ENCODE measurements at regions not wholly inside any gene's neighbourhood (a gene's known extent, or its start where the extent isn't known, plus 50 kb on each side); places are given as distances from the start of the nearest gene placed in this dataset.

DNA sequence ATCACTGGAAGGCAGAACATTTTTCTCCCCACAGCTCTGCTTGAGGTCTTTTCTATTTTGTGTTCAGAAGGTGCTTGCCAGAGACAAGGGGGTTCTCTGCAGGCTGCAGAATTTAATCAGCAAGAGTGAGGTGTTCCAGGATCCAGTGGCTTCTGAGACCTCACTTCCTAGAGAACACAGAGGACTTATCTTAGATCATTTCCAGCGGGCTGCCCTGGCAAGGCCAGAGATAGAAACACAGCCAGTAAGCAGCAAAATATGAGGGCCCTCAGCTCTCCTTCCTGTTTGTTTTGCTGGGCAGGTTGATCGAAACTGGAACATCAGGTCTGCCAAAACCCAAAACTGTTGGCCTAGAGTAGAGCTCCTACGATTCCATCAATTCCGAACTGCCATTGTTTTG is 187.3 kb downstream of the DIRAS2 start:
- WGBS, 2 experiments (ENCODE audit: insufficient coverage in 1 of 2, insufficient read length in 1 of 2) = 83 to 100% methylated on average over 1 to 4 of the region's 4 CpGs
- Mint-ChIP-seq H3K36me3 (ENCODE audit: low read depth) (no peaks in the 10 kb centered on the region), H3K9me3 (peaks cover 3% of the 10 kb centered on the region), H3K4me1 (peaks cover 18% of the 10 kb centered on the region), H3K27ac (no peak overlapping the region), H3K4me3 (no peak overlapping the region), H3K27me3 (ENCODE audit: insufficient read depth) (no peaks in the 10 kb centered on the region)
- no peak for DNase-seq
- no peaks in the 10 kb centered on the region for H3K36me3 ChIP-seq (ENCODE audit: control insufficient read depth, insufficient read depth, low read length)
- no peak overlapping the region for H3K9ac ChIP-seq (ENCODE audit: extremely low read depth, low read length, poor library complexity, severe bottlenecking)
- TF ChIP-seq, protein P1, sequence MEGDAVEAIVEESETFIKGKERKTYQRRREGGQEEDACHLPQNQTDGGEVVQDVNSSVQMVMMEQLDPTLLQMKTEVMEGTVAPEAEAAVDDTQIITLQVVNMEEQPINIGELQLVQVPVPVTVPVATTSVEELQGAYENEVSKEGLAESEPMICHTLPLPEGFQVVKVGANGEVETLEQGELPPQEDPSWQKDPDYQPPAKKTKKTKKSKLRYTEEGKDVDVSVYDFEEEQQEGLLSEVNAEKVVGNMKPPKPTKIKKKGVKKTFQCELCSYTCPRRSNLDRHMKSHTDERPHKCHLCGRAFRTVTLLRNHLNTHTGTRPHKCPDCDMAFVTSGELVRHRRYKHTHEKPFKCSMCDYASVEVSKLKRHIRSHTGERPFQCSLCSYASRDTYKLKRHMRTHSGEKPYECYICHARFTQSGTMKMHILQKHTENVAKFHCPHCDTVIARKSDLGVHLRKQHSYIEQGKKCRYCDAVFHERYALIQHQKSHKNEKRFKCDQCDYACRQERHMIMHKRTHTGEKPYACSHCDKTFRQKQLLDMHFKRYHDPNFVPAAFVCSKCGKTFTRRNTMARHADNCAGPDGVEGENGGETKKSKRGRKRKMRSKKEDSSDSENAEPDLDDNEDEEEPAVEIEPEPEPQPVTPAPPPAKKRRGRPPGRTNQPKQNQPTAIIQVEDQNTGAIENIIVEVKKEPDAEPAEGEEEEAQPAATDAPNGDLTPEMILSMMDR (conservative IDR thresholded peaks at IDR 0.05) = no peak
- no peak overlapping the region for H3K4me3 ChIP-seq (ENCODE audit: low read length)
- H3K27me3 ChIP-seq (ENCODE audit: control insufficient read depth, insufficient read depth, low read length, poor library complexity, severe bottlenecking) = no peaks in the 10 kb centered on the region
- peaks cover 3% of the 10 kb centered on the region for H3K4me1 ChIP-seq (ENCODE audit: control insufficient read depth, insufficient read depth, low read length)
- no peaks in the 10 kb centered on the region for H3K9me3 ChIP-seq (ENCODE audit: control insufficient read depth, low read length)
- H3K27ac ChIP-seq (ENCODE audit: low read depth, low read length) = no peak overlapping the region

DNA sequence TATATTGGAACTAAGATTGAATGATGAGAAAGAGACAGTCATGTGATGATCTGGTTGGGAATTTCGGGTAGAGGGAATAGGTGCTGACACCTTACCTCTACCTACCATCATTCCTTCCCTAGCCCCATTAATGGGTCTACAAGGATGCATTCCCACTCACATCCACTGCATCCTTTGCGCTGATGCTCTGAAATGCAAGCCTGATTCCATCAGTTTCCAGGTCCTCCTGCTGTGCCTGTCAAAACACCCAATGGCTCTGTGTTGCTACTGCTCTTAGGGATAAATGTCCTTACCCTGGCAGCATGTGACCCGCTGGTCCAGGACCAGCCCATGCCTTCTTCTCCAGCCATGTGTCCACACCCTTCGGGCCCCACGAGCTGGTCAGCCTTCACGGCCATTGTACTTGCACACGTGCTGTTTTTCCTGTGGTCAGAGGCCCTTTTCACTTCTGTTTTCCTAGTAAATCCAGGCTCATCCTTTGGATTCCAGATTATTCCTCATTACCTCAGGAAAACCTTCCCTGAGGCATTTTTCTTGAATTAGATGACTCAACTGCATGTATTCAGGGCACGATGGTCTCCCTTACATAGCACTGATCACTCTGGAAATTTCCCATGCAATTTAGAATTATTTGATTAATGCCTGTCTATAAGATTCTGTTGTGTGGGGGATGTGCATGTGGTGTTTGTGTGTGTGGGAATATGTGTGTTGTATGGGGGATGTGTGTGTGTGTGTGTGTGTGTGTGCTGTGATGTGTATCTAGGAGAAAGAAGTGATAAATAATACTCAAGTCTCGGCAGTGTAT is 185.0 kb downstream of the DIRAS2 start:
- Mint-ChIP-seq H3K36me3 (ENCODE audit: low read depth) (no peaks in the 10 kb centered on the region), H3K4me3 (no peak overlapping the region), H3K27ac (no peak overlapping the region), H3K27me3 (ENCODE audit: insufficient read depth) (no peaks in the 10 kb centered on the region), H3K9me3 (peaks cover 5% of the 10 kb centered on the region), H3K4me1 (peaks cover 13% of the 10 kb centered on the region)
- H3K36me3 ChIP-seq (ENCODE audit: control insufficient read depth, insufficient read depth, low read length) = no peaks in the 10 kb centered on the region
- H3K27me3 ChIP-seq (ENCODE audit: control insufficient read depth, insufficient read depth, low read length, poor library complexity, severe bottlenecking) = no peaks in the 10 kb centered on the region
- no peaks in the 10 kb centered on the region for H3K4me1 ChIP-seq (ENCODE audit: control insufficient read depth, insufficient read depth, low read length)
- no peak overlapping the region for H3K27ac ChIP-seq (ENCODE audit: low read depth, low read length)
- TF ChIP-seq, protein P1 (conservative IDR thresholded peaks at IDR 0.05) = no peak
- H3K9me3 ChIP-seq (ENCODE audit: control insufficient read depth, low read length) = no peaks in the 10 kb centered on the region
- no peak for DNase-seq
- no peak overlapping the region for H3K4me3 ChIP-seq (ENCODE audit: low read length)
- H3K9ac ChIP-seq (ENCODE audit: extremely low read depth, low read length, poor library complexity, severe bottlenecking) = no peak overlapping the region
- WGBS, 2 experiments (ENCODE audit: insufficient coverage in 1 of 2, insufficient read length in 1 of 2) = 94 to 95% methylated on average over 6 to 9 of the region's 9 CpGs

DNA sequence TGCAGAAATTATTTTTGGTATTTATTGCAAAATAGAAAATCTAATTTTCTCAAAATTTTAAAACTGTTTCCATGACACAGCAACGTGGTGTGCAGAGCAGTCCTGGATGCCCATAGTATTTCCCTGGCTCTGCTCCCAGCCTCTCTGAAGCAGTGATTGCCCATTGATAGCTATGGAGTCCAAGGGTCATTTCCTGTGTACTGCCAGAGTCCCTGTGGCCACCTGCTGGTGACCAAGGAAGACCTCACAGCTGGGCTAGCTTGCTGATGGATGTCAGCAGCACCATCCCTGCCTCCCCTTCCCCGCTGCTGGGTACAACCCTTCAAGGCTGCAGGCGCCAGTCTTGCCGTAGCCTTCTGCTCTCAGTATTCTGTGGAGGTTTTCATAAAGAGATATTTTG is 184.1 kb downstream of the DIRAS2 start:
- 90 to 91% methylated on average over 1 to 4 of the region's 4 CpGs for WGBS, 2 experiments (ENCODE audit: insufficient coverage in 1 of 2, insufficient read length in 1 of 2)

More for the DNA sequence above, 184.1 kb downstream of the DIRAS2 start:
- Histone ChIP-seq H3K27me3 (ENCODE audit: control insufficient read depth, insufficient read depth, low read length, poor library complexity, severe bottlenecking) (no peaks in the 10 kb centered on the region), H3K9me3 (ENCODE audit: control insufficient read depth, low read length) (no peaks in the 10 kb centered on the region), H3K36me3 (ENCODE audit: control insufficient read depth, insufficient read depth, low read length) (no peaks in the 10 kb centered on the region), H3K4me1 (ENCODE audit: control insufficient read depth, insufficient read depth, low read length) (no peaks in the 10 kb centered on the region), H3K9ac (ENCODE audit: extremely low read depth, low read length, poor library complexity, severe bottlenecking) (no peak overlapping the region), H3K27ac (ENCODE audit: low read depth, low read length) (no peak overlapping the region), H3K4me3 (ENCODE audit: low read length) (no peak overlapping the region)
- peaks cover 5% of the 10 kb centered on the region for H3K9me3 Mint-ChIP-seq
- DNase-seq = peak; percentile 65
- H3K4me3 Mint-ChIP-seq = no peak overlapping the region
- no peak overlapping the region for H3K27ac Mint-ChIP-seq
- H3K27me3 Mint-ChIP-seq (ENCODE audit: insufficient read depth) = no peaks in the 10 kb centered on the region
- no peaks in the 10 kb centered on the region for H3K36me3 Mint-ChIP-seq (ENCODE audit: low read depth)
- TF ChIP-seq, protein P1 (conservative IDR thresholded peaks at IDR 0.05) = peak; percentile 80
- peaks cover 13% of the 10 kb centered on the region for H3K4me1 Mint-ChIP-seq

All from endodermal cell (in vitro differentiated cells).